Muscle of back (tissue), 3 donors: ENCODE measurements at regions not wholly inside any gene's neighbourhood (a gene's known extent, or its start where the extent isn't known, plus 50 kb on each side); places are given as distances from the start of the nearest gene placed in this dataset.
"Not testable (repeated sequence)": the region's sequence is repeated elsewhere in the genome, so short reads cannot be mapped to it uniquely, and the experiment has no call there.

Experiments
- DNase-seq, 3 donors: peaks; one replicate each; pipeline versions ENCODE4 v3.0.0 to v3.0.0-alpha.2; 2013

DNA sequence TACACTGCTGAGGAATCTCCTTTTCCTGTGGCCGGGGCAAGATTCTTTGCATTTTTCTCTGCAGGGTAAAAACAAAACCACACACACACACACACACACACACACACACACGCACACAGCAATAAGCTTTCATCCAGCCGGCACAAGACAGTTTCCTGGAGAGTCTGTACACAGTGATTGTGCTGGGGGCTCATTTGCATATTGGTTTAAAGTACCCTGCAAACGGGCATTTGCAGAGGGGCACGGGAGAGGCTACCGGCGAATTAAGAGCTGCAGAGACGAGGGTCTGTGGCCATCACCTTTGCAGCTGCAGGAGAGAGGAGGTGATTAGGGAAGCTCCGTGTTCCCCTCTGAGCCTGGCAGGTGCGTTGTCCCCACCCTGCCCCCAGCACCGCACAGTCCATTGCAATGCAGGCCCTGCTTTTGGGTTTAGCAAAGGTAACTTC is 219.9 kb downstream of the SHOX start:
- DNase-seq, result no peak

DNA sequence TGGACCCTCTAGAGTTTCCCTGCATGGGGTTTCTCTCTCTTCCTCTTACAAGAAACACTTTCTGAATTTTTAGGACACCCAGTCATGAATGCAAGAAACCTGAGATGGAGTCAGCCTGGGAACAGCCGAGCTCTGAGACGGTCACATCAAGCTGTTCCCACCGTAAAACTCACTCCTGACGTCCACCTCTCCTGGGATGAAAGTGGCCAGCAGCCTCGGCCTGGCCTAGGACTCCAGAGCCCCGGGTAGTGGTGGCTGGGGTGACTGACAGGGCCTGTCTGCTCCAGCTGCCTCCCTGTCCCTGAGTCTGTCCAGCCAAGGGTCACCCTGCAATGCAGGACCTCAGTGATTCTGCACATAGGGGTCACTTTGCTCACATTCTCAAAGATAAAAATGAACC is 217.8 kb downstream of the SHOX start:
- no peak for DNase-seq

DNA sequence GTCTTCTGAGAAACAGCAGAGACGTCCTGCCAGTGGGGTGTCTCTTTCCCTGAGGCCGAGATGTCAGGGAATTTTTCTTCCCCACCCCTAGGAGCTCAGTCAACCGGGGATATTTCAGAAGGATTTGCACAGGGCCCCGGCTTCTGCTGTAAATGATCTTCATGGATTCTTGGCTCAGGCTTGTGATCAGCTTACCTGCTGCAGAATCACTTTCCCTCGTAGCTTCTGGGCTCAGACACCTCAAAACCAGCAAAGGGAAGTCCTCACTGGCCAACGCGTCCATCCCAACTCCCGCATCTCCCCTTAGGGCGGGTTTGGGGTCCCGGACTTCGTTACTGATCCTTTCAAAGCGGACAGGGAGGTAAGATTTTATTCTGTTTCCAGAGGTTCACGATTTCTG is 212.7 kb downstream of the SHOX start:
- no peak for DNase-seq

DNA sequence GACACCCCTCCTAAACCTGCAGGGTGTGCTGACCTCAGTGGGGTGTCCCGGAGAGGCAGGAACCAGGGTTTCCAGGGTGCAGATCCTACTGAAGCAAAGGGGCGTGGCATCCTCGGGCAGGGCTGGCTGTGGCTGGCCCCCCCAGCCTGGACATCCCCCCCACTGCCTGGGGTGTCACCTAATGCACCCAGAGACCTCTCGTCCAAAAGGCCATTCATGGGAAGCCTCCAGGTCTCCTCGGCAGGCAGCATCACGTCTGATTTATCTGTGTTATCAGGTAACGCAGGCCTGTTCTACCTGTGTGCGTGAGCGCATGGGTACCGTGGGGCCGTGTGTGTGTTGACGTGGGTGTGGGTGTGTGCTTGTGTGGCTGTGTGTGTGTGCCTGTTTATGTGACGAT is 210.0 kb downstream of the SHOX start:
- no peak for DNase-seq

DNA sequence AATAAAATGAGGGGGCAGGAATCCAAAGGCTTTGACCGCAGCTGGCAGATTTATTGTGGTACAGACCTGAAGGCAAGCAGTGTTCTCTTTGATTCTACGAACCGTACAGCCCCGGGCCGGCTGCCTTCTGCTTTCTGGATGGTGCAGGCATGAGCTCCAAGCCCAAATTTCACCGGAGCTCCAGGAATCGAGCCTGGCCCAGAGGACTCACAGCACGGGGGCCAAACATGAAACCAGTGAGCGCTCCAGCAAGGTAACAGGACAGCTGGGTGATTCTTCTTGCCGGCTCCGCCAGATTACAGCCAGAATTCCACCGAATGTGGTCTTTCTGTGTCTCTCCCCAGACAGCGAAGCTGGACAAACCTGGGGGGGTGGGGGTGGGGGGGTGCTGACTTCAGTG is 208.1 kb downstream of the SHOX start:
- DNase-seq, result not testable (repeated sequence)

DNA sequence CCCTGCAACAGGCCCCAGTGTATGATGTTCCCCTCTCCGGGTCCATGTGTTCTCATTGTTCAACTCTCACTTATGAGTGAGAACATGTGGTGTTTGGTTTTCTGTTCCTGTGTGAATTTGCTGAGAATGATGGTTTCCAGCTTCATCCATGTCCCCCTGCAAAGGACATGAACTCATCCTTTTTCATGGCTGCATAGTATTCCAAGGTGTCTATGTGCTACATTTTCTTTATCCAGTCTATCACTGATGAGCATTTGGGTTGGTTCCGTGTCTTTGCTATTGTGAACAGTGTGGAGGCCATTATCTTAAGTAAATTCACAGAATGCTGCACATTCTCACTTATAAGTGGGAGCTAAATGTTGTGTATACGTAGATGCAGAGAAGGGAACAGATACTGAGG is 205.3 kb downstream of the SHOX start:
- not testable (repeated sequence) for DNase-seq

DNA sequence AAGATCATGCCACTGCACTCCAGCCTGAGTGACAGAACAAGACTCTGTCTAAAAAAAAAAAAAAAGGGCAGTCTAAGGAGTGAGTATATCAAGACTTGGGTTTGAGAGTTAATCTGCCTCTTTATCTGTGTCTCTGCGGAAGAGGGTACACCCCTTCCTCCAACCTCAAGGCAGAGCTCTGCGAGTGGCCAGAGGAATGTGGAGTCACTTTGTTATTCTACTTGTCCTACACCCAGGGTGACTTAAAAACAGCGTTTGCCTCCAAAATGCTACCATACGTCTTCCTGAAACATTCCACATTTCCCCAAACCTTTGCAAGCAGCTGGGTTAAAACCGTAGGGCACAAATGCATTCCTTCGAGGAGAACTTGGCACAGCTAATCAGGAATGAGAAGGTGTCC is 199.9 kb downstream of the SHOX start:
- DNase-seq, result no peak

DNA sequence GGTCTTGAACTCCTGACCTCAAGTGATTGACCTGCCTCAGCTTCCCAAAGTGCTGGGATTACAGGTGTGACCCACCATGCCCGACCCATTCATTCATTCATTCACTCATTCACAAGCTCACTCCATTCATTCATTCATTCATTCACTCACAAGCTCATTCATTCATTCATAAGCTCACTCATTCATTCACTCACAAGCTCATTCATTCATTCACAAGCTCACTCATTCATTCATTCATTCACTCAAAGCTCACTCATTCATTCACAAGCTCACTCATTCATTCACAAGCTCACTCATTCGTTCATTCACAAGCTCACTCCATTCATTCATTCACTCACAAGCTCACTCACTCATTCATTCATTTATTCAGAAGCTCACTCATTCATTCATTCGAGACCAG is 198.6 kb downstream of the SHOX start:
- no peak for DNase-seq

DNA sequence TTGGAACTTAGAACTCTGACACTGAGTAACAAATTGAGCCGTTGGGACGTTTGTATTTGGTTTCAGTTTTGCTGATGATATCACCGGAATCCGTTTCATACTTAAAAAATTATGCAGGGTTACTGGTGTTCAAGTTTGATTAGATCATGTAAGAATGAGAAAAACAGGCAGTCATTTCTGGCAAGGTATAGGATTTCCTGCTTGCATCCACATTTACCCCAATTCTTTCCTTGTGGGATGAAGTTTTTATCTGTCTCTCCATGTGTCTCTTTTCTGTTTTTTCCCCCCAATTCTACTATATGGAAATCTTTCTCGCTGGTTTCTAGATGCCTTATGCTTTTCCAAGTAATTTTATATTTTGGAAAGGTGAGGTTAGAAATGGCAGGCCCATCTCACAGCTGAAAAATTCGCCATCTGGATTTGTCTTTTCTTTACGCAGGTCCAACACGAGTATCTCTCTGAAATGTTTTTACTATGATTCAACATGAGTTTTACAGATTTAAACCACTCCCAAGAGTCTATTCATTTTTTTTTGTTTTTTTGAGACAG is 197.9 kb downstream of the SHOX start:
- peak; percentile 48 to 86 (median 72) for DNase-seq

DNA sequence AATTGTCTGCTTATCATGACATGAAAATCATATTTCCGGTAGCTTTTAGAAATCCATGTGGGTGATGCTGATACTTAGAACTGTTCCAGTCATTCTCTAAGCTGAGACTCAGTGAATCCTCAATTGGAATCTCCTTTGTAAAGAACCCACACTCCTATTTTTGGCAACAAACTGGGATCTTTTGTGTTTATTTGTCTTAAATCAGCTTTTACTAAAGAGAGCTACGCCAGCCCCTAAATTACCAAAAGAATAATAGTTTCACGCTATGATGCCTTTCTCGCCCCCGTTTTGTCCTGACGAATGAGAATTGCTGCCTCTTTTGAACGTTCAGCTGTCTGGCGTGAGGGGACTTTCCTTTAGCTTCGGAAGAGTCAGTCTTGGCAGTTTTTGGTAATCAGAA is 195.9 kb downstream of the SHOX start:
- peak in 2 of 3 donors; percentile 56 to 75 for DNase-seq

DNA sequence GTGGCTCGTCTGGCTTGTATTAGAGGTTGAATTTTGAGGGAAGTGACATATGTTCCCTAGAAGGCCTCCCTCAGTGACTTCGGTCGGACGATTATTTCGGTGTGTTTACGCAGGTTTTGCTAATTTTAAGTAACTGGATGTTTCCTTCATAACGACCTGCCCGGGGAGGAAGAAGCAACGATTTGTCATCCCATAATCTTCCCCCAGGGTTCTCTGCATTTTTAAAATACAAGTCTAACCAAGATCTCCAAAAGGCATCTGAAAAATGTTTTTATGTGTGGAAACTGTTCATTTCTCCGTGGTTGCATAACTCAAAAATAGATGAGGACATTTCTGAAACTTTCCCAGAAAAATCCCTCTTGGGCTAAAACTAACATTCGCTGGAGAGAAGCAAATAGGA is 195.4 kb downstream of the SHOX start:
- DNase-seq, result peak; percentile 79 to 89 (median 81)

DNA sequence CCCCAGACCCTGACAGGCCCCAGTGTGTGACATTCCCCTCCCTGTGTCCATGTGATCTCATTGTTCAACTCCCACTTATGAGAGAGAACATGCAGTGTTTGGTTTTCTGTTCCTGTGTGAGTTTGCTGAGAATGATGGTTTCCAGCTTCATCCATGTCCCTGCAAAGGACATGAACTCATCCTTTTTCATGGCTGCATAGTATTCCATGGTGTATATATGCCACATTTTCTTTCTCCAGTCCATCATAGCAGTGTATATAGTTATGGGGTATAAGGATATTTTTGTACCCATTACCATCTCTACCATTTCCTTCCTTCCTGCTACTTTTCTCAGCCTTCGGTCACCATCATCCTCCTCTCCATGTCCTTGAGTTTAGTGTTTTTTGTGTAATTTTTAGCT is 192.5 kb downstream of the SHOX start:
- DNase-seq, result not testable (repeated sequence)

DNA sequence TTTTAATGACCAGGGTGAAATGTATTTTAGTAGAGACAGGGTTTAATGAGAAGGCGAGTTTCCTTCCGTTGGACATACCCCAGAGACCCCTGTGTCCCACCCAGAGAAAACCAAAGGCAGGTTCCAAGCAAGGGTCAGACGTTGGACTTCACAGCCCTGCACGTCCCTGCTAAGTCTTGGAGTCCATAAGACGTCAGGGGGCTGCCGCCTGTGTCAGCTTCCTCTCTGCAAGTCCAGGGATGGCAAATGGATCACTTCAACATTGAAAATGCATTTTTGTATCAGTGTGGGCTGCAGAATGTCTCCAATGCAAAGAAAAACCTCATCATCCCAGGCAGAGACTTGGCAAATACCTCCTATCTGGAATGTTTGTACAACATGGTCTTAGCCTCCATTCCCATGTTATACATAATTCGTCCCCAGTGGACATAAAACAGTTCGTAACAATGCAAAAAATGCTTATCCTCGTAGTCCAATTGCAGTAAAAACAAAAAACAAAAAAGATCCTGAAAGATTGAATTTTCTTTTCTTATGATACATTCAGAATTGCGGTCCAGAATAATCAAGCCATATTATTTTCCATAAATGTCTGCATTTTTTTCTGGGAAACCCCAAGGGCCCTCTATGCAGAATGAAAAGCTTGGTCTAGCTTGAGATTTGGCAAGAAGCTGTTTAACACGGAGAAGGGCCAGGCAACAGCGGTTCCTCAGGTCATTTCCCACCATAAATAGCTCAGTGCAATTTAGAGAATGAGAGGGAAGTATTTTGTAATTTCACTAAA is 190.9 kb downstream of the SHOX start:
- DNase-seq, result peak; percentile 60 to 86 (median 65)

DNA sequence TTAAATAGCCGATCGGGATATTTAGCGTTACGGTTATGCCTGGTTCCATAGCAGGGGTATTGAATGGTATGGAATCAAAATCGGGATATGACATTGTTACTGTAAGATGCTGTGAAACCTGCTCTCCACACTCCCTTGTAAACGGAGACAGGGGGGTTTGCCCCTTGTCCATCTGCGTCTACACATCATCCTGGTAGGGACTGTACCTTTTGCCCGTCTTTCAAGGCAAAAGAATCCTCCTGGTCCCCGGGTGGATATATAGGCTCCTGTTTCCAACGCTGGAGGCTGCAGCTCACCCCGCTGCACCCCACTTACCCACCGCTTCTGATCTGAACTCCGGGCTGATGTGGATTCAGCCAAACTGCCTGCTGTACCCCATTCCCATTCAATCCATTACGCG is 189.1 kb downstream of the SHOX start:
- DNase-seq, result no peak

DNA sequence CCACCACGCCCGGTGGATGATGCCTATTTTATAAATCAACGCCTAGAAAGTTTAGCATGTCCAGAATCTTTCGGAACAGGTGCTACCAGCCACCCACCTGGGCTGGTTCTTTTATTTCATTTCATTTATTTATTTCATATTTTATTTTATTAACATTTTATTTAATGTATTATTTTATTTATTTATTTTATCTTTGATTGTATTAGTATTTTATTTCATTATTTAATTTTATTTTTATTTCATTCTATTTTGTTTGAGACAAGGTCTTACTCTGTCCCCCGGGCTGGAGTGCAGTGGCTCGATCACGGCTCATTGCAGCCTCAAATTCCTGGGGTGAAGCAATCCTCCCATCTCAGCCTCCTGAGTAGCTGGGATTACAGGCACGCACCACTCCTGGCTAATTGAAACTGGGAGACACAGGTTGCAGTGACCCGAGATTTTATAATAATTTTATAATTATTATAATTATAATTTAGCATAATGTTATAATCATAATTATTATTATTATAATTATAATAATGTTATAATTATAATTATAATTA is 187.2 kb downstream of the SHOX start:
- no peak for DNase-seq

DNA sequence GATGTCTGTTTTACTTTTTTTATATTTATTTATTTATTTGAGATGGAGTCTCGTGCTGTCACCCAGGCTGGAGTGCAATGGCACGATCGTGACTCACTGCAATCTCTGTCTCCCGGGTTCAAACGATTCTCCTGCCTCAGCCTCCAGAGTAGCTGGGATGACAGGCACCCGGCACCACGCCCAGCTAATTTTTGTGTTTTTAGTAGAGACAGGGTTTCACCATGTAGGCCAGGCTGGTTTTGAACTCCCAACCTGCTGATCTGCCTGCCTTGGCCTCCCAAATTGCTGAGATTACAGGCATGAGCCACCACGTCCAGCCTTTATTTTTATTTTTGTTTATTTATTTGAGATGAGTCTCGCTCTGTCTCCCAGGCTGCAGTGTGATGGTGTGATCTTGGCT is 186.6 kb downstream of the SHOX start:
- DNase-seq, result not testable (repeated sequence)

DNA sequence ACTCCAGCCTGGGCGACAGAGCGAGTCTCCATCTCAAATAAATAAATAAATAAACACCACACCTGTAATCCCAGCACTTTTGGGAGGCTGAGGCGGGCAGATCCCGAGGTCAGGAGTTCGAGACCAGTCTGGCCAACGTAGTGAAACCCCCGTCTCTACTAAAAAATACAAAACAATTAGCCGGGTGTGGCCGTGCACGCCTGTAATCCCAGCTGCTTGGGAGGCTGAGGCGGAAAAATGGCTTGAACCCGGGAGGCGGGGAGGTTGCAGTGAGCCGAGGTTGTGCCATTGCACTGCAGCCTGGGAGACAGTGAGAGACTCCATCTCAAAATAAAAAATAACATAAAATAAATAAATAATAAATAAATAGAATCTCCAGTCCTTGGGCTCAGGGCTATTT is 185.8 kb downstream of the SHOX start:
- no peak for DNase-seq

DNA sequence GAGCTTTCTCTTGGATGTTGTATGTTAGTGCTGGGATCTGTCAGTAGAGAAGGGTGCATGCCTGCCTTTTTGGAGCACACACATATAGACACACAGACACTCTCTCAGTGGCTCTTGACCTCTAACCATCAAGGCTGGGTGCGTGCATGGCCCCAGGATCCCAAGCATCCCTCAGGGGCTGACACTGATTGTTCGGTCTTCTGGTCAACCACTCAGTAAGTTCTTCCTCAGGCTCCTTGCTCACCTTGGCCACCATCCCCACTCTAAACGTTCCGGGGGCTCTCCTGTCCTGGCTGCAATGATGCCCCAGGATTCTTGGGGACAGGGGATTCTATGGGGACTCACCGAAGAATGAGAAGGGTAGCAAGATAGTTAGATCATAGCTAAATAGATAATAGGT is 179.6 kb downstream of the SHOX start:
- DNase-seq, result no peak

DNA sequence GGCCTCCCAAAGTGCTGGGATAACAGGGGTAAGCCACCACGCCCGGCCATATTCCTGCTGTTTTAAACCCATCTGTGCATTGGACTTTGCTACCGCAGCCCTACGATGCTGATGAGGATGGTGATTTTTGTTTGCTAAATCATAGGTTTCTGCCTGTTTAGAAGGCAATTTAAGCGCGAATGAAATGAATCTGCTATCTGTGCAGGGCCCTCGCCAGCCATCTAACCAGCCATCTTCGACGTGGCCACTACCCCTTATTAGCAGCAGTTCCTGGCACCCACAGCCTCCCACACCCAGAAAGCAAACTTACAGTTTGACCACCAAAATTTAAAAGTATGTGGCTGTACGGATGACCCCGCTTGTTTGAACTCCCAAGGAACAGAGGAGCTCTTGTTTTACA is 178.5 kb downstream of the SHOX start:
- DNase-seq, result no peak

DNA sequence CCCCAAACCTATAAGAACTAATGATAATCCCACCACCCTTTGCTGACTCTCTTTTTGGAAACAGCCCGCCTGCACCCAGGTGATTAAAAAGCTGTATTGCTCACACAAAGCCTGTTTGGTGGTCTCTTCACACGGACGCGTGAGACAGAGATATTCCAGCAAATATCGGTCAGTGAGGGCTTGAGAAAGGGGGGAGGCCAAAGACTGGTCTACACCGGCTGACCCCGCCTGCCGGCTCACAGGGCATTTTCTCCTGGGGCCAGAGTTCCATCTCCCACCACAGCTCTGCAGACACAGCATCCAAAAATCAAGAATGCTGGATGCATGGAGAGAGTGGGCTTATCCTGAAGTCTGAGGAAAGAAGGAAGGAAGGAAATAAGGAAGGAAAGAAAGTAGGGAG is 176.0 kb downstream of the SHOX start:
- DNase-seq, result no peak

DNA sequence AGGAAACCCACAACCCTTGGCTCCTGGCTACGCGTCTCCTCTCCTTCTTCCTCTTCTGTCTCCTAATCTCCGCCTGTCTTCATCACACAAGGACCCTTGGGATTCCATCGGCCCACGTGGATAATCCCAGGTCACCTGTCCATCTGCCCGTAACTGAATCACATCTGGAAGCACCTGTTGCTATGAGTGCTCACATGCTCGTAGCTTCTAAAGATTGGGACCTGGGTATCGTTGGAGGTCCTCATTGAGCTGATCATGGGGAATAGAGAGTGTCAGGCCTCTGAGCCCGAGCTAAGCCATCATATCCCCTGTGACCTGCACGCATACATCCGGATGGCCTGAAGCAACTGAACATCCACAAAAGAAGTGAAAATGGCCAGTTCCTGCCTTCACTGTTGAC is 175.4 kb downstream of the SHOX start:
- no peak for DNase-seq

DNA sequence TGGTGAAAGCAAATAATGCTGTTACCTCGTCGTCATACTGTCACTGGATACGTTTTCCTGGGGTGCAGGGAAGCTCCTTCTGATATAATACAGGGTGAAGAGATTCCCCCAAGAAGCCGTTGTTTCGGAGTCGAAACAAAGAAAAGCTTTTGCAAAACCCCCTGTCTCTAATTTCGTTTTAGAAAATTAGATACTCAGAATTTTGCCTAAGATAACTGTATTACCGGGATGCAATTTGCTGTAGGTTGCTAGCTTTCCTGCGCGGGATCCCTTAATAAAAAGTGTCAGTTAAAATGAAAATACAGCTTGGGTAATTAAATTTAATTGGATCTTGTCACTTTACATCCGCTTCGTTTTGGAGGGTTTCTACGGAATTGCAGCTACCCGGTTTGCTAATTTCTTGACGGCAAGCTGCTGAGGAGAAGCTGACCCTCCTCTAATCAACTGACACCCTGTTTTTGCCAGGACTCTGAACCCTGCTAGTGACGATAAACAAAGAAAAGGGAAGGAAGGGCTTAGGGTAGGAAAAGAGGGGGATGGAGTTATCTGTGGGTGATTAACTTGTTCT is 174.6 kb downstream of the SHOX start:
- no peak for DNase-seq

DNA sequence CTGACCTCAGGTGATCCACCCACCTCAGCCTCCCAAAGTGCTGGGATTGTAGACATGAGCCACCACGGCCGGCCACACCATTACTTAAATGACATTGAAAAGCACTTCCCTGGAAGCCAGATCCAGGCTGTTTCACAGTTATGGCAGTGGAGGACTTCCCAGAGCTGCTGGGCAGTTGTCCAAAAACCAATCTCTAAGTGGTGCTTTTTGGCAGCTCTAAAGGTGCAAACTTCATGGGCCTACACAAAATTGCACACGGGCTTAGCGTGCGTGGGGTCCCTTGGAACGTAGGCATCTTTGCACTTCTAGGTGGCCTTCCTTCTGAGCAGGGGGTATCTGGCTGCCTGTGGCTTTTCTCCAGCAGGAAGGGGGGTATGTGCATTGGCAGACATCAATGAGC is 172.3 kb downstream of the SHOX start:
- DNase-seq, result no peak
